Neural cell (in vitro differentiated cells): ENCODE measurements at regions not wholly inside any gene's neighbourhood (a gene's known extent, or its start where the extent isn't known, plus 50 kb on each side); places are given as distances from the start of the nearest gene placed in this dataset.

ENCODE experiments used
- EP300 ChIP-seq: fragments of 450-650 bp; conservative IDR thresholded peaks from 2 replicates; pipeline ENCODE4 v1.6.1; 2014; ENCODE audit warnings: antibody characterized with exemption, mild to moderate bottlenecking, moderate library complexity; ENCODE audit not compliant: poor library complexity, severe bottlenecking
- EZH2 ChIP-seq: fragments of 200-600, 300-800 bp; shearing (Covaris generic), sonication (generic); IDR thresholded peaks from 2 replicates; pipeline ENCODE4 v1.6.1; 2014; ENCODE audit warnings: antibody characterized with exemption, low read length, borderline replicate concordance, mild to moderate bottlenecking; ENCODE audit not compliant: insufficient read depth, poor library complexity, severe bottlenecking
- POLR2AphosphoS5 ChIP-seq: IDR thresholded peaks from 2 replicates; pipeline ENCODE4 v1.6.1; 2012
- RAD21 ChIP-seq: fragments of 450-650 bp; conservative IDR thresholded peaks from 2 replicates; pipeline ENCODE4 v1.6.1; 2014; ENCODE audit warnings: antibody characterized with exemption, mild to moderate bottlenecking, moderate library complexity
- SMC3 ChIP-seq: fragments of 450-650 bp; conservative IDR thresholded peaks from 2 replicates; pipeline ENCODE4 v1.6.1; 2014; ENCODE audit warnings: antibody characterized with exemption, mild to moderate bottlenecking, moderate library complexity; ENCODE audit not compliant: poor library complexity
- TAF1 ChIP-seq: IDR thresholded peaks from 2 replicates; pipeline ENCODE4 v1.6.1; 2012; ENCODE audit warnings: low read depth
- TF ChIP-seq, protein P1 (sequence below): fragments of 450-650 bp; IDR thresholded peaks from 2 replicates; pipeline ENCODE4 v1.5.1; 2014; ENCODE audit warnings: antibody characterized with exemption, mild to moderate bottlenecking, moderate library complexity; ENCODE audit not compliant: poor library complexity, severe bottlenecking
- TF ChIP-seq, protein P2 (sequence below): IDR thresholded peaks from 2 replicates; pipeline ENCODE4 v1.6.1; 2012; ENCODE audit warnings: borderline replicate concordance

DNA sequence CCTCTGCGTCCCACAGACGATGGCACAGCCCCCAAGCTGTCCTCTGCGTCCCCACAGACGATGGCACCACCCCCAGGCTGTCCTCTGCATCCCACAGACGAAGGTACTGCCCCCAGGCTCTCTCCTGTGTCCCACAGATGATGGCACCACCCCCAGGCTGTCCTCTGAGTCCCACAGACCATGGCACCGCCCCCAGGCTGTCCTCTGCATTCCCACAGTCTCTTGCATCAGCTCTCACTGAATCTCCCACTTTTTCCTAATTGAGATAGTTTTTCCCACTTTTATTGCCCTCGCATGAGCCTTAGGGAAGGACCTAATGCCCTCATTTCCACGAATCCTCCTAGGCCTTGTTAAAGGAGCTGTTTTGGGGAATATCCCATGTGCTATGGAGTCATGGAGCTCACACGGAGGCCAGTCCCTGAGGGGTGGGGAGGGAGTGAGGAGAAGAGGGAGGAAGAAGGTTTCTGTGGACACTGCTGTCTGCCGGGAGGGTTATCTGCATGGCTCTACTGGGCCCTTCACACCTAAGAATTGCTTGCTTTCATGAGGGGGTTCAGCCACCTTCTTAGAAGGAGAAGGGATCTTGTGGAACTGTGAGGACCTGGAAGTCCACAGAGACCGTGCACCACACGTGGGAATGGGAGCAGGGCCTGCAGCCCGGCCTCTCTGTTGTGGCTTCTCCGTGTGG lies 58.2 kb upstream of the PTCH1 start:
- TF ChIP-seq, protein P1, sequence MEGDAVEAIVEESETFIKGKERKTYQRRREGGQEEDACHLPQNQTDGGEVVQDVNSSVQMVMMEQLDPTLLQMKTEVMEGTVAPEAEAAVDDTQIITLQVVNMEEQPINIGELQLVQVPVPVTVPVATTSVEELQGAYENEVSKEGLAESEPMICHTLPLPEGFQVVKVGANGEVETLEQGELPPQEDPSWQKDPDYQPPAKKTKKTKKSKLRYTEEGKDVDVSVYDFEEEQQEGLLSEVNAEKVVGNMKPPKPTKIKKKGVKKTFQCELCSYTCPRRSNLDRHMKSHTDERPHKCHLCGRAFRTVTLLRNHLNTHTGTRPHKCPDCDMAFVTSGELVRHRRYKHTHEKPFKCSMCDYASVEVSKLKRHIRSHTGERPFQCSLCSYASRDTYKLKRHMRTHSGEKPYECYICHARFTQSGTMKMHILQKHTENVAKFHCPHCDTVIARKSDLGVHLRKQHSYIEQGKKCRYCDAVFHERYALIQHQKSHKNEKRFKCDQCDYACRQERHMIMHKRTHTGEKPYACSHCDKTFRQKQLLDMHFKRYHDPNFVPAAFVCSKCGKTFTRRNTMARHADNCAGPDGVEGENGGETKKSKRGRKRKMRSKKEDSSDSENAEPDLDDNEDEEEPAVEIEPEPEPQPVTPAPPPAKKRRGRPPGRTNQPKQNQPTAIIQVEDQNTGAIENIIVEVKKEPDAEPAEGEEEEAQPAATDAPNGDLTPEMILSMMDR, result no peak
- TF ChIP-seq EP300 (no peak), TAF1 (no peak), SMC3 (no peak), RAD21 (no peak), EZH2 (no peak), POLR2AphosphoS5 (no peak)
- TF ChIP-seq, protein P2, sequence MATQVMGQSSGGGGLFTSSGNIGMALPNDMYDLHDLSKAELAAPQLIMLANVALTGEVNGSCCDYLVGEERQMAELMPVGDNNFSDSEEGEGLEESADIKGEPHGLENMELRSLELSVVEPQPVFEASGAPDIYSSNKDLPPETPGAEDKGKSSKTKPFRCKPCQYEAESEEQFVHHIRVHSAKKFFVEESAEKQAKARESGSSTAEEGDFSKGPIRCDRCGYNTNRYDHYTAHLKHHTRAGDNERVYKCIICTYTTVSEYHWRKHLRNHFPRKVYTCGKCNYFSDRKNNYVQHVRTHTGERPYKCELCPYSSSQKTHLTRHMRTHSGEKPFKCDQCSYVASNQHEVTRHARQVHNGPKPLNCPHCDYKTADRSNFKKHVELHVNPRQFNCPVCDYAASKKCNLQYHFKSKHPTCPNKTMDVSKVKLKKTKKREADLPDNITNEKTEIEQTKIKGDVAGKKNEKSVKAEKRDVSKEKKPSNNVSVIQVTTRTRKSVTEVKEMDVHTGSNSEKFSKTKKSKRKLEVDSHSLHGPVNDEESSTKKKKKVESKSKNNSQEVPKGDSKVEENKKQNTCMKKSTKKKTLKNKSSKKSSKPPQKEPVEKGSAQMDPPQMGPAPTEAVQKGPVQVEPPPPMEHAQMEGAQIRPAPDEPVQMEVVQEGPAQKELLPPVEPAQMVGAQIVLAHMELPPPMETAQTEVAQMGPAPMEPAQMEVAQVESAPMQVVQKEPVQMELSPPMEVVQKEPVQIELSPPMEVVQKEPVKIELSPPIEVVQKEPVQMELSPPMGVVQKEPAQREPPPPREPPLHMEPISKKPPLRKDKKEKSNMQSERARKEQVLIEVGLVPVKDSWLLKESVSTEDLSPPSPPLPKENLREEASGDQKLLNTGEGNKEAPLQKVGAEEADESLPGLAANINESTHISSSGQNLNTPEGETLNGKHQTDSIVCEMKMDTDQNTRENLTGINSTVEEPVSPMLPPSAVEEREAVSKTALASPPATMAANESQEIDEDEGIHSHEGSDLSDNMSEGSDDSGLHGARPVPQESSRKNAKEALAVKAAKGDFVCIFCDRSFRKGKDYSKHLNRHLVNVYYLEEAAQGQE, result no peak
